ENCODE measurements at regions not wholly inside any gene's neighbourhood (a gene's known extent, or its start where the extent isn't known, plus 50 kb on each side); places are given as distances from the start of the nearest gene placed in this dataset.

- ATAC-seq (no peak), DNase-seq (ENCODE audit: low spot score) (no peak)
- Mint-ChIP-seq H3K36me3 (no peaks in the 10 kb centered on the region), H3K9me3 (peaks cover 3% of the 10 kb centered on the region), H3K27ac (no peak overlapping the region), H3K4me1 (peaks cover 13% of the 10 kb centered on the region), H3K27me3 (ENCODE audit: low read depth) (no peaks in the 10 kb centered on the region), H3K4me3 (no peak overlapping the region)
- CTCF ChIA-PET = no interaction called here
- POLR2A ChIA-PET = no interaction called here
- TF ChIP-seq AR (CRISPR knock-in tag; IDR thresholded peaks at IDR 0.05) = no peak
- TF ChIP-seq, protein P1, sequence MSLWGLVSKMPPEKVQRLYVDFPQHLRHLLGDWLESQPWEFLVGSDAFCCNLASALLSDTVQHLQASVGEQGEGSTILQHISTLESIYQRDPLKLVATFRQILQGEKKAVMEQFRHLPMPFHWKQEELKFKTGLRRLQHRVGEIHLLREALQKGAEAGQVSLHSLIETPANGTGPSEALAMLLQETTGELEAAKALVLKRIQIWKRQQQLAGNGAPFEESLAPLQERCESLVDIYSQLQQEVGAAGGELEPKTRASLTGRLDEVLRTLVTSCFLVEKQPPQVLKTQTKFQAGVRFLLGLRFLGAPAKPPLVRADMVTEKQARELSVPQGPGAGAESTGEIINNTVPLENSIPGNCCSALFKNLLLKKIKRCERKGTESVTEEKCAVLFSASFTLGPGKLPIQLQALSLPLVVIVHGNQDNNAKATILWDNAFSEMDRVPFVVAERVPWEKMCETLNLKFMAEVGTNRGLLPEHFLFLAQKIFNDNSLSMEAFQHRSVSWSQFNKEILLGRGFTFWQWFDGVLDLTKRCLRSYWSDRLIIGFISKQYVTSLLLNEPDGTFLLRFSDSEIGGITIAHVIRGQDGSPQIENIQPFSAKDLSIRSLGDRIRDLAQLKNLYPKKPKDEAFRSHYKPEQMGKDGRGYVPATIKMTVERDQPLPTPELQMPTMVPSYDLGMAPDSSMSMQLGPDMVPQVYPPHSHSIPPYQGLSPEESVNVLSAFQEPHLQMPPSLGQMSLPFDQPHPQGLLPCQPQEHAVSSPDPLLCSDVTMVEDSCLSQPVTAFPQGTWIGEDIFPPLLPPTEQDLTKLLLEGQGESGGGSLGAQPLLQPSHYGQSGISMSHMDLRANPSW (CRISPR knock-in tag; conservative IDR thresholded peaks at IDR 0.05; ENCODE audit: low read depth) = no peak
- TF ChIP-seq NFATC4 (CRISPR knock-in tag; IDR thresholded peaks at IDR 0.05) = no peak
- TF ChIP-seq AFF4 (CRISPR knock-in tag; IDR thresholded peaks at IDR 0.05; ENCODE audit: borderline replicate concordance) = no peak
- no peak for TF ChIP-seq SP1 (CRISPR knock-in tag; conservative IDR thresholded peaks at IDR 0.05)
- TF ChIP-seq MXD4 (CRISPR knock-in tag; IDR thresholded peaks at IDR 0.05; ENCODE audit: borderline replicate concordance) = no peak
- TF ChIP-seq HMGXB4 (CRISPR knock-in tag; IDR thresholded peaks at IDR 0.05) = no peak
- TF ChIP-seq ZNF396 (CRISPR knock-in tag; IDR thresholded peaks at IDR 0.05; ENCODE audit: borderline replicate concordance) = no peak
These were observed 441.3 kb upstream of the DEPDC1 start for GRCh38 chr1:68938051-68938666.

DNA sequence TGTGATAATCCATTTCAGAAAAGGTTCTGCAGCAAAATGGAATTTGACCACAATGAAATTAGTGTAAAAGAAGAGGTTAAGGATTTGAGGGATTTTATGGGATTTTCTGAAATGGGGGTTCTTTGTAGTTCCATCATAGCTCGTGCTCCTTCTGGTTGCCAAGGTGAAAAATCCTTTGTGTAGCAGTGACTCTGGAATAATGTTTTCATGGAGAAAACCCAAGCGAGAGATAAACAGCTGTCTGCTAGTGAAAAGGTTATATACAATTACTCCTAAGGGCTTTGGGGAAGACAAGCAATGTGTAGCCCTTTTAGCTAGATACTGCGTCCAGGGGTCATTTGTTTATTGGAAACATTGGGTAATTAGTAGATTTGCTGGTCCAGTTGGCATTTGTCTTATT, 453.2 kb upstream of the DEPDC1 start:
- H3K27ac Mint-ChIP-seq = no peak overlapping the region
- H3K4me3 Mint-ChIP-seq = no peak overlapping the region
- POLR2A ChIA-PET = interaction anchor here (0.7 kb wide), 1 partner anchor 216 kb away, joined by 3 read pairs; no protein-coding TSS in a partner anchor
- H3K36me3 Mint-ChIP-seq = no peaks in the 10 kb centered on the region
- no peaks in the 10 kb centered on the region for H3K4me1 Mint-ChIP-seq
- H3K27me3 Mint-ChIP-seq (ENCODE audit: low read depth) = no peaks in the 10 kb centered on the region
- CTCF ChIA-PET = no interaction called here
- ATAC-seq (no peak), DNase-seq (ENCODE audit: low spot score) (no peak)
- no peaks in the 10 kb centered on the region for H3K9me3 Mint-ChIP-seq
- TF ChIP-seq CDX4 (CRISPR knock-in tag; IDR thresholded peaks at IDR 0.05; ENCODE audit: borderline replicate concordance) (no peak), ELF4 (CRISPR knock-in tag; IDR thresholded peaks at IDR 0.05; ENCODE audit: low read depth) (no peak), TCF7 (CRISPR knock-in tag; IDR thresholded peaks at IDR 0.05; ENCODE audit: low read depth) (no peak), ESRRA (CRISPR knock-in tag; IDR thresholded peaks at IDR 0.05; ENCODE audit: borderline replicate concordance) (no peak), NR2C2 (CRISPR knock-in tag; IDR thresholded peaks at IDR 0.05) (no peak)
- TF ChIP-seq, protein P2, sequence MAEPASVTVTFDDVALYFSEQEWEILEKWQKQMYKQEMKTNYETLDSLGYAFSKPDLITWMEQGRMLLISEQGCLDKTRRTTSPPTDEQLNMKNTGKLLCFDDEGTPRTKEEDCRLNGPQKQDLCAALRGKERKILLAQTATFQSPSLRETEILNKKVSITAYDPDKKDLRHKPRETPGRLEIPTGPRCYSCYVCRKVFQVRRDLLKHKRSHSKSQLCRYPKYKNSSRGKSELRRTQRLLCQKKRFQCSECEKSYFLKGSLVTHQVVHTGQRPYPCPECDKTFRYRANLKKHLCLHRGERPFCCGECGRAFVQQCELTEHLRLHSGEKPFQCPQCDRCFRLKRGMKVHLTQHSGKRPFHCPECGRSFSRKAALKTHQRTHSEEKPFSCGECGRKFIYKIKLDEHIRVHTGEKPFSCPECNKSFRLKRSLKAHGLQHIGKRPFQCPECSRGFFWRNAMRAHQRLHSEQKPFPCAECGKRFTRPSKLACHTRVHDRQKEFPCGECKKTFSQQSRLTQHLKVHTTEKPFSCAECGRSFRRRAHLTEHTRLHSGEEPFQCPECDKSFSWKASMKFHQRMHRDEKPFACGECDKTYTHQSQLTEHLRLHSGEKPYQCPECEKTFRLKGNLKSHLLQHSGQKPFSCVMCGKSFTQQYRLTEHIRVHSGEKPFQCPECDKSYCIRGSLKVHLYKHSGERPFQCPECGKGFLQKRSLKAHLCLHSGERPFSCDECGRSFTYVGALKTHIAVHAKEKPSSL (CRISPR knock-in tag; conservative IDR thresholded peaks at IDR 0.05) = no peak
- TF ChIP-seq, protein P1 (CRISPR knock-in tag; conservative IDR thresholded peaks at IDR 0.05; ENCODE audit: low read depth) = no peak

All from WTC11 (cell line).